ENCODE measurements at regions not wholly inside any gene's neighbourhood (a gene's known extent, or its start where the extent isn't known, plus 50 kb on each side); places are given as distances from the start of the nearest gene placed in this dataset.

GRCh38 chr11:95563173-95563572, 226.4 kb downstream of the FAM76B start:
- Histone ChIP-seq H3K27me3 (ENCODE audit: control insufficient read depth, insufficient read depth, low read length) (no peaks in the 10 kb centered on the region), H3K4me3 (ENCODE audit: low read depth in 2 of 2, low read length in 2 of 2) (no peak overlapping the region), H3K27ac (ENCODE audit: low read length) (no peak overlapping the region), H3K4me1 (ENCODE audit: control insufficient read depth, insufficient read depth, low read length) (no peaks in the 10 kb centered on the region), H3K36me3 (ENCODE audit: control insufficient read depth, insufficient read depth, low read length) (no peaks in the 10 kb centered on the region), H3K9me3 (ENCODE audit: control insufficient read depth, insufficient read depth, low read depth, low read length) (no peaks in the 10 kb centered on the region)
- intact Hi-C loops (cut with micrococcal nuclease; ENCODE audit: unreplicated experiment): no loop called here
- ATAC-seq (no peak), DNase-seq (ENCODE audit: low read depth, low spot score) (no peak)
- BruUV-seq (replicated peaks): no TSS peak
- CTCF ChIA-PET: no interaction called here
- TF ChIP-seq TCF7L2 (IDR thresholded peaks at IDR 0.05; ENCODE audit: low read depth, low read length) (no peak), POLR2AphosphoS5 (IDR thresholded peaks at IDR 0.05; ENCODE audit: low read depth, low read length) (no peak), SIN3A (IDR thresholded peaks at IDR 0.05; ENCODE audit: borderline replicate concordance, insufficient read depth, low read depth, low read length) (no peak), CTCF (IDR thresholded peaks at IDR 0.05) (no peak)
- TF ChIP-seq, protein P1, sequence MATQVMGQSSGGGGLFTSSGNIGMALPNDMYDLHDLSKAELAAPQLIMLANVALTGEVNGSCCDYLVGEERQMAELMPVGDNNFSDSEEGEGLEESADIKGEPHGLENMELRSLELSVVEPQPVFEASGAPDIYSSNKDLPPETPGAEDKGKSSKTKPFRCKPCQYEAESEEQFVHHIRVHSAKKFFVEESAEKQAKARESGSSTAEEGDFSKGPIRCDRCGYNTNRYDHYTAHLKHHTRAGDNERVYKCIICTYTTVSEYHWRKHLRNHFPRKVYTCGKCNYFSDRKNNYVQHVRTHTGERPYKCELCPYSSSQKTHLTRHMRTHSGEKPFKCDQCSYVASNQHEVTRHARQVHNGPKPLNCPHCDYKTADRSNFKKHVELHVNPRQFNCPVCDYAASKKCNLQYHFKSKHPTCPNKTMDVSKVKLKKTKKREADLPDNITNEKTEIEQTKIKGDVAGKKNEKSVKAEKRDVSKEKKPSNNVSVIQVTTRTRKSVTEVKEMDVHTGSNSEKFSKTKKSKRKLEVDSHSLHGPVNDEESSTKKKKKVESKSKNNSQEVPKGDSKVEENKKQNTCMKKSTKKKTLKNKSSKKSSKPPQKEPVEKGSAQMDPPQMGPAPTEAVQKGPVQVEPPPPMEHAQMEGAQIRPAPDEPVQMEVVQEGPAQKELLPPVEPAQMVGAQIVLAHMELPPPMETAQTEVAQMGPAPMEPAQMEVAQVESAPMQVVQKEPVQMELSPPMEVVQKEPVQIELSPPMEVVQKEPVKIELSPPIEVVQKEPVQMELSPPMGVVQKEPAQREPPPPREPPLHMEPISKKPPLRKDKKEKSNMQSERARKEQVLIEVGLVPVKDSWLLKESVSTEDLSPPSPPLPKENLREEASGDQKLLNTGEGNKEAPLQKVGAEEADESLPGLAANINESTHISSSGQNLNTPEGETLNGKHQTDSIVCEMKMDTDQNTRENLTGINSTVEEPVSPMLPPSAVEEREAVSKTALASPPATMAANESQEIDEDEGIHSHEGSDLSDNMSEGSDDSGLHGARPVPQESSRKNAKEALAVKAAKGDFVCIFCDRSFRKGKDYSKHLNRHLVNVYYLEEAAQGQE (IDR thresholded peaks at IDR 0.05; ENCODE audit: insufficient read depth in 1 of 2, low read depth in 2 of 2, low read length in 1 of 2): no peak
- POLR2A ChIA-PET: no interaction called here
- in situ Hi-C loops (cut with HindIII; ENCODE audit: low pct_unique_long_range_greater_than_20kb, low sequenced_read_pairs): no loop called here

- POLR2A ChIA-PET: no interaction called here
Observed at GRCh38 chr11:95562196-95562921, 227.2 kb downstream of the FAM76B start.

More at GRCh38 chr11:95562196-95562921, 227.2 kb downstream of the FAM76B start:
- no peaks in the 10 kb centered on the region for H3K4me1 ChIP-seq (ENCODE audit: control insufficient read depth, insufficient read depth, low read length)
- H3K27me3 ChIP-seq (ENCODE audit: control insufficient read depth, insufficient read depth, low read length): no peaks in the 10 kb centered on the region
- CTCF ChIA-PET: no interaction called here
- H3K9me3 ChIP-seq (ENCODE audit: control insufficient read depth, insufficient read depth, low read depth, low read length): no peaks in the 10 kb centered on the region
- TF ChIP-seq, protein P1 (IDR thresholded peaks at IDR 0.05; ENCODE audit: insufficient read depth in 1 of 2, low read depth in 2 of 2, low read length in 1 of 2): no peak
- TF ChIP-seq TCF7L2 (IDR thresholded peaks at IDR 0.05; ENCODE audit: low read depth, low read length) (no peak), CTCF (IDR thresholded peaks at IDR 0.05) (no peak), POLR2AphosphoS5 (IDR thresholded peaks at IDR 0.05; ENCODE audit: low read depth, low read length) (no peak)
- no peak for DNase-seq (ENCODE audit: low read depth, low spot score)
- intact Hi-C loops (cut with micrococcal nuclease; ENCODE audit: unreplicated experiment): no loop called here
- H3K36me3 ChIP-seq (ENCODE audit: control insufficient read depth, insufficient read depth, low read length): no peaks in the 10 kb centered on the region
- ATAC-seq: no peak
- H3K27ac ChIP-seq (ENCODE audit: low read length): no peak overlapping the region
- in situ Hi-C loops (cut with HindIII; ENCODE audit: low pct_unique_long_range_greater_than_20kb, low sequenced_read_pairs): no loop called here
- BruUV-seq (replicated peaks): no TSS peak
- H3K4me3 ChIP-seq (ENCODE audit: low read depth in 2 of 2, low read length in 2 of 2): no peak overlapping the region

Measured in Panc1 (cell line).